ENCODE measurements at regions not wholly inside any gene's neighbourhood (a gene's known extent, or its start where the extent isn't known, plus 50 kb on each side); places are given as distances from the start of the nearest gene placed in this dataset.
A peak's percentile ranks its signal among the peaks of the same experiment; 100 is the strongest.

GRCh38 chr20:57794600-57795341 is 85.0 kb upstream of the PMEPA1 start:
- peak; percentile 75 for DNase-seq

- no peak for DNase-seq
These were observed 84.2 kb upstream of the PMEPA1 start for GRCh38 chr20:57794036-57794435.

GRCh38 chr20:57793421-57793820 is 83.6 kb upstream of the PMEPA1 start:
- peak; percentile 40 for DNase-seq

GRCh38 chr20:57792386-57793080 is 82.7 kb upstream of the PMEPA1 start:
- DNase-seq: peak; percentile 64

GRCh38 chr20:57791966-57792365 is 82.2 kb upstream of the PMEPA1 start:
- peak; percentile 81 for DNase-seq

- DNase-seq: peak; percentile 30
These were observed 81.6 kb upstream of the PMEPA1 start for GRCh38 chr20:57791178-57791962.

- DNase-seq: peak; percentile 32
These were observed 80.4 kb upstream of the PMEPA1 start for GRCh38 chr20:57790176-57790575.

GRCh38 chr20:57788936-57789613 is 79.3 kb upstream of the PMEPA1 start:
- DNase-seq: peak; percentile 47

- DNase-seq: peak; percentile 82
These were observed 78.4 kb upstream of the PMEPA1 start for GRCh38 chr20:57787990-57788781.

- peak; percentile 46 for DNase-seq
These were observed 77.6 kb upstream of the PMEPA1 start for GRCh38 chr20:57787151-57787989.

- peak; percentile 27 for DNase-seq
These were observed 76.6 kb upstream of the PMEPA1 start for GRCh38 chr20:57786304-57786932.

- DNase-seq: no peak
These were observed 75.9 kb upstream of the PMEPA1 start for GRCh38 chr20:57785720-57786119.

- peak; percentile 28 for DNase-seq
These were observed 75.2 kb upstream of the PMEPA1 start for GRCh38 chr20:57785061-57785460.

- peak; percentile 52 for DNase-seq
These were observed 74.4 kb upstream of the PMEPA1 start for GRCh38 chr20:57783956-57784837.

GRCh38 chr20:57783196-57783595 is 73.4 kb upstream of the PMEPA1 start:
- DNase-seq: peak; percentile 50

GRCh38 chr20:57782631-57783041 is 72.8 kb upstream of the PMEPA1 start:
- no peak for DNase-seq

- DNase-seq: peak; percentile 20
These were observed 72.1 kb upstream of the PMEPA1 start for GRCh38 chr20:57781901-57782300.

GRCh38 chr20:57780906-57781305 is 71.1 kb upstream of the PMEPA1 start:
- DNase-seq: no peak

GRCh38 chr20:57780398-57780797 is 70.6 kb upstream of the PMEPA1 start:
- peak; percentile 42 for DNase-seq

Data from islet precursor cell (in vitro differentiated cells).